GM21360 (cell line): ENCODE measurements at regions not wholly inside any gene's neighbourhood (a gene's known extent, or its start where the extent isn't known, plus 50 kb on each side); places are given as distances from the start of the nearest gene placed in this dataset.

Source experiments
- ATAC-seq: cut with Tn5 transposase; IDR thresholded peaks from one replicate; pipeline ENCODE4 v1.9.1; 2021; ENCODE audit warnings: mild to moderate bottlenecking, moderate library complexity; ENCODE audit not compliant: unreplicated experiment

DNA sequence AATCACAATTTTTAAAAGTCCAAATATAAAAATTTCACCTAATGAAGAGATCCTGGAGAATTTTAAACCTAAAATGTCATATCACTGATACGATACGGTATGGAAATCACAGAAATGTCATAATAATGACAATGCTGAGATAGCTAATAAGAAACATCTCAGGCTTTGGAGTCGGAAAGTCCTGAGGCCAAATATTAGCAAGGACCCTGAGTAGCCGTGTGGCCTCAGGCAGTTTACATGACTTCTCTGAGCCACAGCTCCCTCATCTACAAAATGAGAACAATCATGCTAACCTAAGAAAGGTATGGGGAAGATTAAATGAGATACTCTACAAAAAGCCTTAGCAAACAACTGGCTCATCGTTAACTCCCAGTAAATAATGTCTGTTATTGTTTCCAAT is 100.9 kb upstream of the NEBL start:
- no peak for ATAC-seq

DNA sequence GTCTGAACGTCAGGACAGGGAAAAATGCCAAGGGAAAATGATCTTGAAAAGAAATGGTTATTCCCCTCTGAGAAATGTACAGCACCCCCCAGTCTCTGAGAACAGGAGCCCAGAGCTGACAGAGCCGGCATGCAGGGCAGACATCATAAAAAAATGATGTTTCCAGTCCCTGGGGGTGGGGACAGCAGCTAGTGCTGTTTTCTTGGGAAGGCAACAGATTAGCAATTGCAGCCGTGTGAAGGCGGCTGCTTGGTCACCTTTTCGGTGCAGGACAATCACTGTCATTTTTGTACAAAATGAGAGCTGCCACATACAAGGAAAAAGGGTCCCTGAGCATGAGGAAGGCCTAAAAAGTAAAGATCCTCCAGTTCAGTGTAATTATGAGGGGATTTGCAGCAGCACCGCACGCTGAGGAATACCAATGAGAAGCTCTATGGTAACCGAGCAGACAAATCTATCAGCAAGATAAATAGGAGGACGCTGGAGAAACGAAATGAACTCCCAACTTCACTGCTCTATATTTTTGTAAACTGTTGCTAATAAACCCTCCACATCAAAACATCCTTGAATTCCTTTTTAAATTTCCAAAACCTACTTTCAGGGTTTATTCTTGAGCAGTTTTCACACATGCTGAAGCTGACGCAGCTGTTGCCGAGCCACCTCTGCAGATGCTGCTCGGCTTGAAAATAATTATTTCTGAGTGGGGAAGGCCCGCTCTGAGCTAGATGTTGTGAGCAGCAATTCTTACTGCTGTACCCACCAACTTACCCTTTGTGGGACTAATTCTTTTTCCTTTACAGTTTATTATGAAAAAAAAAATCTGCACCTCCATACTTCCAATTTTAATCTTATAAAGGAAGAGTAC is 98.2 kb upstream of the NEBL start:
- ATAC-seq: no peak

DNA sequence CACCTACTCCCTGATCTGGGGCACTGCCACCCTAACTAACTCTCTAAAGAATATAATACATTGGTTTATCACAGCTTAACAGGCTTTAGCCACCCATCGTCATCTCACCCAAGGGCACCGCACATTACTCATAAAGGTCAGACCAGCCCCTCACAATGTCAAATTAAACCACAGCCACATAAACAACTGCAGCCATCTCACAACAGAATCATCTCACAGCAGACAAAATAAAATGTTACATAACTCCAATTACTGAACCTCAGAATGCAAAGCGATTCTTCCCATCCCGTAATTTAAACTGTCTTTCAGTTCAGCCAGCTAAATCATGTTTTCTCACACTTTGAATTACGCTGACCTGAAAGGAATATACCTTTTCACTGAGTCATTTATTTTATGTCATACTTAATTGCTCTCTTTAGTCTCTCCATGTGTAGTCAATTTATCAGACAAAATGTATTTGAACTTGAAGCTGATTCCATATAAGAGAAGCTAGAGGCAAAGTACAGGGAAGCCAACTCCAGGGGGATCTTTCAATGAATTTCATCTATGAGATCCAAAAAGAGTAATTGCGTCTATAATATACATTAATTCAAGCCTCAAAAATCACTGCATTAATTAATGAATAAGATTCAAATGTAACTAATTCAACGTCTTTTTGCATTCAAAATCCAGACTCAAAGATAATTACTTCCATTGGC is 96.9 kb upstream of the NEBL start:
- ATAC-seq: no peak

DNA sequence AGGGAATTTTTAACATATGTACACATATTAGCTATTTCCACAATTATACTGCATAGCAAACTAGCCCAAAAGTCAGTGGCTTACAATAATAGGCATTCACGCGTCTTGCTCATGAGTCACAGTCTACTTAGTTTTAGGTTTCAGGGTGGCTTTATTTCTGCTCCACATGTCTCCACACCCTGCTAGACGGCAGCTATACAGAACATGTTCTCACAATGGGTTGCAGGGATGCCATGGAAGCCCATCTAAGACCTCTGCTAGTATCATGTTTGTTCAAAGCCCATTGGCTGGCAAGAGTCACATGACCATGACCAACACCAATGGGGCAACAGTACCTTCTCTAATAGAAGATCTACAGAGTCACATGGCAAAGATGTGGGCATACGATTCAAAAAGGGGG is 96.3 kb upstream of the NEBL start:
- ATAC-seq: no peak

DNA sequence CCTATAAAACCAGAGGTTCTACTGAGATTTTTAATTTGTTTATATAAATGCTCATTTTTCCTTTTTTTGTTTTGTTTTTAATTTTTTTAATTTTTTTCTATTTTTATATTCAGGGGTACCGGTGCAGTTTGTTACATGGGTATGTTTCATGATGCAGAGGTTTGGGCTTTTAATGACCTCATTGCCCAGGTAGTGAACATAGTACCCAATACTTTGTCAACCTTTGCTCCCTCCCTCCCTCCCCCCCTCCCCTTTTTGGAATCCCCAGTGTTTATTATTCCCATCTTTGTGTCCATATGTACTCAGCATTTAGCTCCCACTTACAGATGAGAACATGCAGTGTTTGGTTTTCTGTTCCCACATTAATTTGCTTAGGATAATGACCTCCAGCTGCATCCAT is 94.4 kb upstream of the NEBL start:
- ATAC-seq: no peak

DNA sequence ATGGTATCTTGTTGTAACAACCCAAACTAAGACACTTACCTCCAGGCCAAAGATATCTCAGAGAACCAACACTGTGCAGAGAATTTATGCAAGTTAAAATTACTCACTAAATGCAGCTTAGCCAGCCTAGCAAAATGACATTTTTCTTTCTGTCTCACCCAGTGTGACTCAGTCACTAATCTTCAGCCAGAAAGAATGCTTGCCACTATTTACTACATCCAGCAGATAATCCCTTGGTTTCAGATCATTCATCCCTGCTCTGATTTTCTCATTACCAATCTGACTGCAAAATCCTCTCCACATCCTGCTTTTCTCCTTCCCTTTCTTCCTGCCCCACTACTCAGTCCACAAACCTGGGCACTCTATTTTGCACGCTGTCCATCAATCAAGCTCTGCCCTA is 93.5 kb upstream of the NEBL start:
- no peak for ATAC-seq

DNA sequence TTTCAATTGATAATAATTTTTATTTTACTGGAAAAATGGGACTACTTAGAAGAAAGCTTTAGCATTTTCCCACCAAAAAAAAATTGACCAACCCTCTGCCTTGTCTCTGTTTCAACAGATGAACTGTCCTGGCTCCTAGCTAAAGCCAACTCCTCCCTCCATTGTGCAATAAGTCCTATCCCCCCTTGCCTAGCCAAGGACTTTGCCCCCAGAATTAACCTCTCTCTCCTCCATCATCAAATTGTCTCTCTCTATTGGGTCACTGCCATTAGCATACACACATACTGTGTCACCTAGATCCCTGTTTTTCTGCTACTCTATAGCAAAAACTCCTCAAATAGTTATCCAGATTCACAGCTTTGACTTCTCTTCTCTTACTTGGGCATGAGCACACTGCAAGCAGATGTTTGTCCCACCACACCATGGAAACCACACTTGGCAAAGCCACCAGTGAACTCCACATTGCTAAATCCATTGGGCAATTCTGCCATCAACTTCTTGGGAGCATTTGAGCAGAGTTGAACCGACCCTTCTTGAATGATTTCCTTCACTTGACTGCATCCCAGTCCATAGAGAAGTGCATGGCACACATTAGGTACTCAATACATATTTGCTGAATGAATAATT is 91.4 kb upstream of the NEBL start:
- ATAC-seq: no peak

DNA sequence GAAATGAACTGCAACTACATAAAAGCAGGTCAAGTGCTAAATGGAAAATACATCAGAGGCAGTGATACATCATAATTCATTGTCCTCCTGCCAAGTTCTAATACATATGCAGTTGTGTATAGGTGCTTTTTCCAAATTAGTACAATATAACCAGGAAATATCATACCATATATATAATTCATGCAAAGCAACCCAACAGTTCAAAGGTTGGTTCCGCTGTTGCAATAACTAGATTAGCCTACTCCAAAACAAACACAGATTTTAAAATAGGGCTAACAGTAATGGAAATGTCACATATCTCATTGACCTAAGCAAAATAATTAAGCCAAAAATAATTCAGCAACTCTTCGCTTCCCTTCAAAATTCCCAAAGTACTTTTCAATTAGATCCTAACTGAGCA is 88.9 kb upstream of the NEBL start:
- no peak for ATAC-seq

DNA sequence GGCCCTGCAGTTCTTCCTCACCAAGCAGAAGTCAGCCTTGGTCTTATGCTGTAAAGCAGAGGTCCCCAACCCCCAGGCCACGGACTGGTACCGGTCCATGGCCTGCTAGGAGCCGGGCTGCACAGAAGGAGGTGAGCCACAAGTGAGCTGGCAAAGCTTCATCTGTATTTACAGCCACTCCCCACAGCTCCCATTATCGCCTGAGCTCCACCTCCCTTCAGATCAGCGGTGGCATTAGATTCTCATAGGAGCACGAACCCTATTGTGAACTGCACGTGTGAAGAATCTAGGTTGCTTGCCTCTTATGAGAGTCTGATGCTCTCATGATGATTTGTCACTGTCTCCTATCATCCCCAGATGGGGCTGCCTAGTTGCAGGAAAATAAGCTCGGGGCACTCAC is 87.6 kb upstream of the NEBL start:
- no peak for ATAC-seq

DNA sequence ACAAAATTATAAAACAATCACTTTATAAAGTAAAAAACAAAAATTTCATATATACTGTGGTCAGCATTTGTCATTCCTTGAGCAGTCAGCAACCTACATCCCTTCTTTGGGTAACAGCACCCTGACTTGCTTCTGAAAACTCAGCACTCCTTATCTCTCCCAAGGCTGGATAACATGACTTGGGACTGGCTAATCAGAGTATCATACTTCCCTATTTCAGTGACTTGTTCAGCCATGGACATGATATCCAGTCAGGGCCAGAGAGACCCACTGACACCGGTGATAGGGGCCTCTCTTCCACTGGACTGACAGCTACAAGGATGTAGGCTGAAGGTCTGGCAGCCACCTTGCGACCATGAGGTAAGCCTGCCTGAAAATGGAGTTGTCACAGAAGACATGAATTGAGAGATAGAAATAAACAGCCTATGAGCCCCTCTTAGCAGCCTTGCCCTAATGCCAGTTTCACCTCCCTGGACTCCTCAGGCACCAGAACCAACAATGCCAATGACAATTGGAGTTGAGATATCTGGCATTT is 84.4 kb upstream of the NEBL start:
- ATAC-seq: no peak

DNA sequence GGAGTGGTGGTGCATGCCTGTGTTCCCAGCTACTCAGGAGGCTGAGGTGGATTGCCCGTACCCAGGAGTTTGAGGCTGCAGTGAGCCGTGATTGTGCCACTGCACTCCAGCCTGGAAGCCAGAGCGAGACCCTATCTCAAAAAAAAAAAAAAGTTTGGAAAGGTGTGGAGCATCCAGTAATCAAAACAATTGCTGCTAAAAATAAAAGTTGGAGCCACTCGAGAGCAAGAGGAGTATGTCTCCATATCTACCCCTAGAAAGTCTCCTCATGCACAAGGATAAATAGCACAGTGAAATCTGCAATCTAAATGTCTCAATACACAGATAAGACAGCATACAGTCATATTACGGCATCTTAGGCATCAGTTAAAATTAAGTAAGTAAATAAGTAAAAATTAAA is 81.5 kb upstream of the NEBL start:
- ATAC-seq: no peak

DNA sequence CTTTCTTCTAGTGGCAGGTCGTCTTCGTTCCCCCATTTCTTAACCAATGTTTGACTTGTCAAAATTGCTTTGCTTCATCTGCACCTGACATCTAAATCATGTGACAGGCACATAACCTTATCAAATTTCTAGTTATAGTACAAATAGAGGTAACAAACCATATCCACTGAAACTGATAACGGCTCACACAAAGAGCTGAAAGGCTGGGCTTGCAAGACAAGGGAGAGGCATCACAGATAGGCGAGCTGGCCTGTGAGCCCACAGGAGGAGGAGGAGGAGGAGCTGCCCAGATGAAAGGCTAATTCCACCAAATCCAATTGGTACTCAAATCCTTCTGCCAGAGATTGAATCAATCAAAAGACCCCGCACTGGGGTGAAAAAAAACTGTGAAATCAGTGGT is 80.2 kb upstream of the NEBL start:
- ATAC-seq: no peak

DNA sequence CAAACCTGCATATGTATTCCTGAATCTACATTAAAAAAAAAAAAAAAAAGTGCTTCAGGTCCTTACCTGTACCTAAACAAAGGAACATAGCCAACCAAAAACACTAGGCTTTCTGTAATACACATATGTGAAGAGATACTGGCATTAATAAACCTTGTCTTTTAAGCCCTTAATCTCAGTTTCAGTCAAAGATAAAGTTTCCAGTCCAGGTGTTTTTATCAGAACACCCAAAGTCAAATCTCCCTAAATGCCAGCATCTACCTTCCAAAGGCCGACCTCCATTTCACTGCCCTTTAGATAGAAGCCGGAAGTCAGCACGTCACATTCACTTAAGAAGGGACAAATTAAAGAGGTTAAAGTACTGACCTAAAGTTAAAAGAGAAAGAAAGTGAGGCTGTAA is 79.8 kb upstream of the NEBL start:
- no peak for ATAC-seq

DNA sequence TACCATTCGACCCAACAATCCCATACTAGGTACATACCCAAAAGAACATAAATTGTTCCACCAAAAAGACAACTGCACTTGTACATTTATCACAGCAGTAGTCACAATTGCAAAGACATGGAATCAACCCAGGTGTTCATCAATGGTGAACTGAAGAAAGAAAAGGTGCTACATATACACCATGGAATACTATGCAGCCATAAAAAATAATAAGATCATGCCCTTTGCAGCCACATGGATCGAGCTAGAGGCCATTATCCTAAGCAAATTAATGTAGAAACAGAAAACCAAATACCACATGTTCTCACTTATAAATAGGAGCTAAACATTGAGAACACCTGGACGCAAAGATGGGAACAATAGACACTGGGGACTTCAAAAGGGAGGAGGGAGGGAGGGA is 79.3 kb upstream of the NEBL start:
- no peak for ATAC-seq

DNA sequence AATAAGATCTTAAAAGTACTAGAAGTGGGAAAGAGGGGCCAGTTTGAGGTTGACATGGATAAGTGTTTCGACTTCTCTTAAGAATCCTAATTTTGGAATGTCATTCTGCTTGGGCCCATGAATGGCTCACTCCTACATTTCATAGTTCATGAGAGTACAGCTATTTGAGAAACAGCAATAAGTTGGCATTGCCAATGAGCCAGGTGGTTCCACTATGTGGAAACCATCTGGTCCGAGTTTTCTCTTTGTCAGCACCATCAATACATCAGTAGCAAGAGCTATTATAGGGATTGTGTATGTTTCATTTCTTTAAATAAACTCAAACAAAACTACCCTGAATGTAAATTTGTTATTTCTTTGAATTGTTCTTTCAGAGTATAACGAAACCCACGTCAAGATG is 78.1 kb upstream of the NEBL start:
- ATAC-seq: no peak

DNA sequence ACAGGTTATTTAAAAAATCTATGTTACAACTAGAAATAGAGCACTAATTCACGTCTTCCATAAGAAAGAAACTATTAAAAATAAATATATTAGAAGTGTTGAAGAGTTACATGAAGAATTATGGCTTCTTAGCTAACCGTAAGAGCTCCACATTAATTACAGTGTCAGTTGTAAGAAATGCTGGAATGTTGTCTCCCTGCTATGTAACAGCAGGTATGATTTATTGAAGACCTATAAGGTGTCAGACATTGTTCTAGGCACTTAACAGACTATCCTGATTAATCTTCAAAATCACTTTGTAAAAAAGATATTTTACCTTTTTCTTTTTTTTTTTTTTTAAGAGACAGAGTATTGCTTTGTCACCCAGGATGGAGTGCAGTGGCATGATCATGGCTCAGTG is 75.8 kb upstream of the NEBL start:
- no peak for ATAC-seq

DNA sequence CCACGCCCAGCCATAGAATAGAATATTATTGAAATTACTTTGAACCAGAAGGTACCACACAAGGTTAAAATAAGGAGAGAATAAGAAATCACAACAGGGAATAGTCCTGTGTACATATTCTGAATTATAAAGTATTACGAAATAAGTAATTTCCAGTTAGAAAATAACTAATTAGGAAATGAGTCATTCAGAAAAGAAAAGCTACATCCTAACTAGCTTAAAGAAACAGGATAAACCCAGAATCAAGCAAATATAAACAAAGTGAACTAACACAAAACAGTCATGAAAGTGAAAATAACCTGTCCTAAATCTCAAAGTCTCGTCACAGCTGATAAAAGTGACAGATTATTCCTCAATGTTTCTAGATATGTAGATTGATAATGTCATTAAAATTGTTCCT is 74.8 kb upstream of the NEBL start:
- ATAC-seq: no peak

DNA sequence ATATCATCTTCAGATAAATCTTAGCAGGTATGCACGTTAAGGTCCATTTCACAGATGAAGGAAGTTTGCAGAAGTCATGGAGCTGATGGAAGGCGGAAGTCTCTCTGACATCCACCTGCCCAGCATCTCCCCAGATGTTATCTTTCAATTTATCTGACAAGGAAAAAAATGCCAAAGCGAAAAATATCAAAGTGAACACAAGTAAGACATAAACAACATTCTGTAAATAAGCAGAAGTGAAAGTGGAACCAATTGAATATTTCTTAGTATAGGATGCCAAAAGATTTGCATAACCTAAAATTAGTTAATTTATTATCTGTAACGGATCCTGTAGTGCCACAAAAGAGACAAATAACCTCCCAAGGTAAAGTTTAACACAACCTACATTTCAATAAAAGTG is 73.6 kb upstream of the NEBL start:
- ATAC-seq: peak; percentile 93

DNA sequence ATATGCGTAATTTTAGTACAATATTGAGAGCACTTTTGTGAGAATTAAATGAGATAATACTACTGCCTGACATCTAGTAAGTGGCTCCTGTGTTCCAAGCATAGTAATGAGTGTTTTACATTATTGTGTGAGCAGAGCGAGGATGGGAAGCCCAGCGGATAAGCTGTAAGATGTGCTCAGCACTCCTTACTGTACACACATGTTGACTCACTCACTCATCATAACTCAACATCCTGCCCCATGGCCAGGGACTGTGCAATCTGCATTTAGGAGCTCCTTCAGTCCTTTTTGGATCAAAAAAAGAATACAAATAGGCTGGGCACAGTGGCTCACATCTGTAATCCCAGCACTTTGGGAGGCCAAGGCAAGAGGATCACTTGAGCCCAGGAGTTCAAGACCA is 72.9 kb upstream of the NEBL start:
- no peak for ATAC-seq

DNA sequence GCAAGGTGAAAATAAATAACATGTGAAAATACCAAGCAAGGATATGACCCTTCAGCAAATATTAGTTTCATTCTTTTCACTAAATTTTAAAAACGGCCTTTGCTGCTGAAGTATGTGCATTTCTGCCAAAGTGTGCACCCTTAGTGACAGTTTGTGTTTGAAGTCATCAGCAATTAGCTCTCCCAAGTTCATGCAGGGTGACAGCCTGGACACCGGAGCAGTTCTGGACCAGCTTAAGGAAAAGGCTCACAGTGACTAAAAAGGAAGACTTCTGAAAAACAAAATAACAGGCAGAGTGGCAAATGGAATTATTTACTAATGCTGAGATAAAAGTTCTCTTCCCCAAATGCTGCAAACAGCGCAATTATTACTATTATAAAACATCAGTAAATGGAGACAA is 69.3 kb upstream of the NEBL start:
- ATAC-seq: no peak

DNA sequence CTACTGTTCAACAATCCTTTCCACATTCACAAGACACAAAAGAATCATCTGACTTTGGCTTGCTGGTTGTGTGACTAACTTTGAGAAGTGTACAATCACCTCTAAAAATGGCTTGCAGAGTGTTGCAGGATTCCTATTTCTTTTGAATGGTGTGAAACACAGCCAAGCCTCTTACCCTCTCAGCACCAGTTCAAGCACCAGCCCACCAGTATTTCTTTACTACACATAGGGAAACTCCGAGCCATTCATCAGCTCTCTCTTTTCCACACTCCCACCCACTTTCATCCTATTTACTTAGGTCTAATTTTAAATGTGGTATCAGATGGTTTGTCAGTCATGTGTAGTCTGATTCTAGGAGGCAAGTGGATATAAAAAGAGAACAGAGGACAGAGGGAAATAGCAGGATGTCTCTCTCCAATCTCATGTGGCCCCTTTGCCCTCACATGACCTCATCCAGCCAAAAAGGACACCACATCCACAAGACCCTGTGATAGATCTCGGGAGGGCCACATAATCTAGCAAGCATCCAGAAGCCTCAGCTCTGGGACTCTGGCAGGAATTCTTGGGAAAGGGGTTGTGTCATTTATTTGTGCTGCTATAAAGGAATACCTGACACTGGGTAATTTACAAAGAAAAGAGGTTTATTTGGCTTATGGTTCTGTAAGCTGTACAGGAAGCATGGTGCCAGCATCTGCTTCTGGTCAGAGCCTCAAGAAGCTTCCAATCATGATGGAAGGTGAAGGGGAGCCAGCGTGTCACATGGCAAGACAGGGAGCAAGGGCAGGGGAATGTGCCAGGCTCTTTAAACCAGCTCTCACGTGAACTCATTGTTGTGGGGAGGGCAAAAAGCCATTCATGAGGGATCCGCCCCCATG is 66.8 kb upstream of the NEBL start:
- no peak for ATAC-seq
